GM18907 (cell line): ENCODE measurements at regions not wholly inside any gene's neighbourhood (a gene's known extent, or its start where the extent isn't known, plus 50 kb on each side); places are given as distances from the start of the nearest gene placed in this dataset.
"Not testable (repeated sequence)": the region's sequence is repeated elsewhere in the genome, so short reads cannot be mapped to it uniquely, and the experiment has no call there.

Source experiments
- ATAC-seq: cut with Tn5 transposase; IDR thresholded peaks from one replicate; pipeline ENCODE4 v1.9.1; 2021; ENCODE audit warnings: mild to moderate bottlenecking, moderate library complexity; ENCODE audit not compliant: unreplicated experiment

- not testable (repeated sequence) for ATAC-seq
Measured at GRCh38 chrX:106493210-106493816, 118.5 kb upstream of the RADX start.

GRCh38 chrX:106499473-106499872 is 112.3 kb upstream of the RADX start:
- ATAC-seq = no peak

GRCh38 chrX:106510713-106511403 is 100.9 kb upstream of the RADX start:
- no peak for ATAC-seq
